GM13977 (cell line): ENCODE measurements at regions not wholly inside any gene's neighbourhood (a gene's known extent, or its start where the extent isn't known, plus 50 kb on each side); places are given as distances from the start of the nearest gene placed in this dataset.

Experiments used
- DNase-seq: peaks from one replicate; pipeline ENCODE4 v3.0.0; 2012; ENCODE audit warnings: low spot score
- in situ Hi-C: fragments of 300-500 bp; cut with MboI; formaldehyde crosslinking; loops from one replicate; pipeline ENCODE4 v1.12.0; 2022; ENCODE audit warnings: low sequenced_read_pairs, low pct_unique_long_range_greater_than_20kb, mixed read lengths, inconsistent platforms; ENCODE audit not compliant: unreplicated experiment
- TF ChIP-seq, protein P1 (sequence below): IDR thresholded peaks from 2 replicates; pipeline ENCODE4 v1.5.1; 2012; ENCODE audit warnings: mild to moderate bottlenecking, control low read depth; ENCODE audit not compliant: insufficient read depth; ENCODE audit errors: extremely low read depth, missing control alignments

DNA sequence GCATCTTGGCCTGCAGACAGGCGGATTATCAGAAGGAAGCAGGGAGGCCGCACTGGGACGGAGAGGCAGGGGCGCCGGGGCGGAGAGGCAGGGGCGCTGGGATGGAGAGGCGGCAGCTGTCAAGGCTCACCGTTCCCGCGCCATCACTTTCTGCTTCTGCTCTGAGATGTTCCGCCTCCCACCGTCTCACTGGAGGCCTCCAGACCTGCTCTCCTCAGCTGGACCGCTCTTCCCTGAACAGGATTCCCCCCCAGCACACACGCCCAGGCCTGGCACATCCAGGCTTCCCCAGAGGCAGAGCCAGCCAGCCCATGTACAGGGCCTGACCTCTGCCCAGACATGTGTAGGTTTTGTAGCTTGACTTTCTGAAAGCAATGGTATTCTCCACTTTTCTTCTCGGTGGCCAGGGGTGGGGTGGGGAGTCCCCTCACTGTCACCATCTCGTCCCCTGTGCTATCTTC lies 84.1 kb downstream of the RIPK4 start:
- TF ChIP-seq, protein P1, sequence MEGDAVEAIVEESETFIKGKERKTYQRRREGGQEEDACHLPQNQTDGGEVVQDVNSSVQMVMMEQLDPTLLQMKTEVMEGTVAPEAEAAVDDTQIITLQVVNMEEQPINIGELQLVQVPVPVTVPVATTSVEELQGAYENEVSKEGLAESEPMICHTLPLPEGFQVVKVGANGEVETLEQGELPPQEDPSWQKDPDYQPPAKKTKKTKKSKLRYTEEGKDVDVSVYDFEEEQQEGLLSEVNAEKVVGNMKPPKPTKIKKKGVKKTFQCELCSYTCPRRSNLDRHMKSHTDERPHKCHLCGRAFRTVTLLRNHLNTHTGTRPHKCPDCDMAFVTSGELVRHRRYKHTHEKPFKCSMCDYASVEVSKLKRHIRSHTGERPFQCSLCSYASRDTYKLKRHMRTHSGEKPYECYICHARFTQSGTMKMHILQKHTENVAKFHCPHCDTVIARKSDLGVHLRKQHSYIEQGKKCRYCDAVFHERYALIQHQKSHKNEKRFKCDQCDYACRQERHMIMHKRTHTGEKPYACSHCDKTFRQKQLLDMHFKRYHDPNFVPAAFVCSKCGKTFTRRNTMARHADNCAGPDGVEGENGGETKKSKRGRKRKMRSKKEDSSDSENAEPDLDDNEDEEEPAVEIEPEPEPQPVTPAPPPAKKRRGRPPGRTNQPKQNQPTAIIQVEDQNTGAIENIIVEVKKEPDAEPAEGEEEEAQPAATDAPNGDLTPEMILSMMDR = no peak
- DNase-seq = no peak
- in situ Hi-C loops = no loop called here

DNA sequence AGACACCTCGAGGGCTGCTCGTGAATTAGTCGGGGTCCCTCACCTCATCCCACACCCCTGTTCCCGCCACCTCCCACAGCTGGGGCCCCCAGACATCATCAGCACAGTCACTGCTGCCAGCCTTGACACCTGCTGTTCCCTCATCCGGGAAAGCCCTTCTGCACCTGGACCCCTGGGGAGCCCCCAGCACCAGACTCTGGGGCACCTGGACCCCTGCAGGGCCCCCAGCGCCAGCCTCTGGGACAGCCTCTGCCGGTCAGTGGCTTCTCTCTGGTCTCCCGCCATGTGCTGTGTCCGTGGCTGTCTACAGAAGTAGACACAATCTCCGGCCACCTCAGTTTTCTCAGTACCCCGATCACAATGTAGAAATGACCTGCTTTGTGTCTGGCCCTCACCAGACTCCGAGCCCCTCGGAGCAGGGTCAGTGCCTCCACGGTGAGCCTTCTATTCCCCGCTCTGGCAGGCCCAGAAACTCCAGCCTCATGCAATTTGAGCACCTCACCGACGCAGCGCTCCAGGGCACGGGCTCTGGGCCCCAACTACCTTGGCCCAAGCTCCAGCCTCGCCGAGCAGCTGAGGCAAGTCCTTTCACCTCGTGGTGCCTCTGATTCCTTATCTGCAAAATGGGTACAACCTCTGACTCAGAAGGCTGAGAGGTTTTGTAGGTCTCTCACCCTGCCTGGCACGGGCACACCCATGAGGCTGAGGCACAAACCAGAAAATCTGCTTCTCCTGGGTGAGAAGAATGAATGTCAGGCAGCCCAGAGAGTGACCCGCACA lies 84.7 kb downstream of the RIPK4 start:
- in situ Hi-C loops = no loop called here
- DNase-seq = no peak
- TF ChIP-seq, protein P1 = no peak

DNA sequence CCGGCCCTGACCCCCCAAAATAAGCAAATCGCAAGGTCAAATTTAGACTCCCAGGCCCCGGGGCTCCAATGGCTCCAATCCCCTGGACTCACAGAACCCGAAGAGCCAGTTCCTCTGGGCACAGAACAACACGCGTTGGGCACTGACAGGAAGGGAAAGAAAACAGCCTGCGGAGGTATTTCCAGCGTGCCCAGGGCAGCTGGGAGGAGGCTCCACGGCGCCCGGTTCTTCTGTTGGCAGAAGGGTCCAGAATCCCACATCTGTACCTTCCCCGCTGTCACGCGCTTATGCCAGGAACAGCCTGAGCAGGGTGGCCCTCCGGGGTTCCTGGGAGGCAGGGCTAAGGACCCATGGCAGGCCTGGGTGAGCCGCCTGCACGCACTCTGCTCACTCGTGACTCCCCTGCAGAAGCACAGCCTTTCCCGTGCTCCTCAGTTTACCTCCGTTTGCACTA lies 85.5 kb downstream of the RIPK4 start:
- TF ChIP-seq, protein P1 = no peak
- DNase-seq = no peak
- in situ Hi-C loops = no loop called here

DNA sequence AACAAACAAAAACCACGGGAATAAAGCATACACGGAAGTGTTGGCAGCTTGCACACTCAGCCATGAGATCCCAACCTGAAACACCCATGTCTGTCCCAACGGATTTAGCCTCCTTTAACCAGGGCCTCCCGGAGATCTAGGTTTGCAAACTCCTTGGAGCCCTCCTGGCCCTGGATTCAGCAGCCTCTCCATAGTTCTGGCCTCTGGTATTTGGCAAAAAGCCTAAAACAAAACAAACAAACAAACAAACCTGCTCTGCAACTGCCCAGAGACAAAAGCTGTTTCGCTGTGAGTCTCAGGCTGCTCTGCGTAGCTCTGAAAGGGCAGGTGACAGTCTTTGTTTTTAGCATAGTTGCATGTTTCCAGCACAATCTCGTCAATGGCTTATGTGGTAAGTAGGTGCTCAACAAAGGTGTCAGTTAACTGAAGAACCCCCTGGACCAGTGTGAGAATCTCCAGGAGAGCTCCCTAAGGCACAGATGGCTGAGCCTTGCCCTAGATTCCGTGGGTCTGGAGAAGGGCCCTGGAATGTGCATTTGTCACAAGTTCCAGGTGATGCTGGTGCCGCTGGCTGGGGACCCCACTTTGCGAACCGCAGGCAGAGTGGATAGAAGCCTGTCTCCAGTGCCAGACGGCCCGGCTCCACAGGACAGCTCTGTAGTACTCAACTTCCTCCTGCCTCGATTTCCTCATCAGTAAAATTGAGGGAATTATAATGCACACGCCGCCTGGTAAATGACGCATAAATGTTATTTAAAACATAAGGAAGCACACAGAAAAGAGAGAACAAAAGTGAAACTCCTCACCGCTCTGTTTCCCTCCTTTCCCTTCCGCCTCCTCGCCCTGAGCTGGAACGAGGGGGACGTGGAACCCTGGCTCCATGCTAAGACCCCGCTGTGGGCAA lies 86.2 kb downstream of the RIPK4 start:
- DNase-seq = no peak
- TF ChIP-seq, protein P1 = no peak
- in situ Hi-C loops = no loop called here

DNA sequence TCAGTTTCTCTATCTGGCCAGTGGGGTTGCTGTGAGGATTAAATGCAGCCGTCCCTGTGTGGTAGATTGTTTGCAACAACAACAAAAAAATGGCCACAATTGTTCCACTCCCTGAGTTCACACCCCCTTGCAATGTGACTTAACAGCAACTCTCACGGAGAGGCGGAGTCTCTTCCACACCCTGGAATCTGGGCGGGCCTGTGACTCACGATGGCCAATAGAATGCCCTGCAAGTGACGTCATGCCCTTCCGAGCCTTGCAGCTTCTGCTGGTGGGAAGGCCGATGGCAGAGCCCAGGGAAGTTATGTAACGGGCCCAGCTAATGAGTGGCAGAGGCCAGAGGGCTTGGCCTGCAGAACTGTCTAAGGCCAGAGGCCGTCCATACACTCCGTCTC lies 87.9 kb downstream of the RIPK4 start:
- in situ Hi-C loops = no loop called here
- no peak for DNase-seq
- TF ChIP-seq, protein P1 = no peak

DNA sequence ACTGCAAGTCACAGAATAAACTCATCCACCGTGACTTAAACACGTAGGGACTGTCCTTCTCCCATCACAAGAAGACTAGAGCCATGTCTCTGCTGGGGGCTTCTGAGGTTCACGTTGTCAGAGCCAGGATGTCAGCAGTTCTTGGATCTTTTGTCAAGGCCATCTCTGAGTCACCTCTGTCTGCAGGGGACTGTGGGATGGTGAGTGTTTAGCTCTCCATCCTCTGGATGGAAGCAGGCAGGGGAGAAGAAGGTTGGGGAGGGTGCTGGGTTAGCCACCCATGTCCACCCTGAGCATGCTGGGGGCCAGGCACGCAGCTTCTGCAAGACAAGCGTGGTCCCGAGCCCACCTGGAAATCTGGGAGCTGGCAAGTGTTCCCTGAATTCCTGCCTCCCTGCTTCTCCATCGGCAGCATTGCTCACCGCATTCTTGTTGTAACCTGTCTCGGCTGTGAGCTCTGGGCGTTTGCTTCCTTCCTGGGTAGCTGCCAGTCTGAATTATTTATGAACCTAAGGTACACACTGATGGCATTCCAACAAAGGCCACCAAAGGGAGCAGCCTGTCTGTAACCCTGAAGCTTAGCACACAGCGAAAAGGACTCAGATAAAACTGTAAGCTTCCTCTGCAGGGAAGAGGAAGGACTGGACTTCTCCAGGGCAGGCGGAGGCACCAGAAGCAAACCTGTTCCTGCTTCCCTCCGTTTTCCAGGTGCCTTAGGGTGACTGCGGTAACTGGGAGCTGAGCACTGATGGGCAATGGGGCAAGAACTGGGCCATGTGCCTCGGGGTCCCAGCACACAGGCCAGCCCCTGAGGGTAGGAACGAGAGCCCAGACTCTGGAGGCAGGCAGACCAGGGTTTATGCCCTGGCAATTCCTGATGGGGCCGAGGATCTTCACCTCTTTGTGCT lies 88.6 kb downstream of the RIPK4 start:
- in situ Hi-C loops = no loop called here
- TF ChIP-seq, protein P1 = no peak
- no peak for DNase-seq
